H1 (cell line): ENCODE measurements at regions not wholly inside any gene's neighbourhood (a gene's known extent, or its start where the extent isn't known, plus 50 kb on each side); places are given as distances from the start of the nearest gene placed in this dataset.

ENCODE experiments used
- CTCF ChIA-PET: fragments of 300-600 bp; sonication (Branson Sonifier 250); formaldehyde crosslinking; loops from one replicate; lab custom pipeline; 2021; ENCODE audit not compliant: partially characterized antibody; lab: Charles Lee
- POLR2A ChIA-PET: fragments of 300-600 bp; sonication (Branson Sonifier 250); formaldehyde crosslinking; loops from one replicate; lab custom pipeline; 2021; ENCODE audit warnings: inconsistent platforms; ENCODE audit not compliant: partially characterized antibody; lab: Charles Lee
- DNase-seq, 2 experiments: peaks; one replicate each; pipeline versions ENCODE4 v3.0.0 to v3.0.0-alpha.2; 2010 to 2022; ENCODE audit warnings: low spot score in 2 of 2, low read depth in 1 of 2, mixed read lengths in 1 of 2
- FAIRE-seq: peaks from 2 replicates; lab custom pipeline; 2011; peaks lifted over from hg19 to GRCh38; lab: Jason Lieb, UNC
- H2AFZ ChIP-seq: 2 replicates; pipeline ENCODE4 v1.8.1; 2012; ENCODE audit warnings: low read length, inconsistent platforms
- H2AK5ac ChIP-seq: 2 replicates; pipeline ENCODE4 v1.6.1; 2013; ENCODE audit warnings: low read depth, low read length
- H2BK120ac ChIP-seq: replicated peaks from 2 replicates; pipeline ENCODE3; 2013; ENCODE audit warnings: low read depth, low read length, inconsistent platforms
- H2BK12ac ChIP-seq: 2 replicates; pipeline ENCODE4 v1.6.1; 2013; ENCODE audit warnings: low read depth, low read length
- H2BK15ac ChIP-seq: 2 replicates; pipeline ENCODE4 v1.6.1; 2013; ENCODE audit warnings: low read length
- H2BK20ac ChIP-seq: 2 replicates; pipeline ENCODE4 v1.6.1; 2013; ENCODE audit warnings: low read length
- H2BK5ac ChIP-seq: 2 replicates; pipeline ENCODE4 v1.6.1; 2013; ENCODE audit warnings: low read depth, low read length
- H3K14ac ChIP-seq: 2 replicates; pipeline ENCODE4 v1.6.1; 2013; ENCODE audit warnings: inconsistent platforms; ENCODE audit not compliant: insufficient read length
- H3K18ac ChIP-seq: 2 replicates; pipeline ENCODE4 v1.6.1; 2013; ENCODE audit warnings: low read length; ENCODE audit errors: extremely low read depth
- H3K23ac ChIP-seq: 2 replicates; pipeline ENCODE4 v1.6.1; 2013; ENCODE audit warnings: inconsistent platforms; ENCODE audit not compliant: insufficient read length
- H3K23me2 ChIP-seq: 2 replicates; pipeline ENCODE4 v1.6.1; 2013; ENCODE audit warnings: low read depth, low read length
- H3K27ac ChIP-seq: 2 replicates; pipeline ENCODE4 v1.6.1; 2011; ENCODE audit warnings: low read depth, low read length, inconsistent platforms
- H3K27me3 ChIP-seq, 4 experiments: replicated peaks in 1 of 4; 1 replicate in 1 of 4; 2 replicates in 3 of 4; pipeline versions ENCODE4 v1.6.1 to v1.8.1; 2011 to 2013; ENCODE audit warnings: low read length in 3 of 4, mild to moderate bottlenecking in 3 of 4, inconsistent platforms in 2 of 4, mixed read lengths in 2 of 4, moderate library complexity in 1 of 4; ENCODE audit not compliant: control insufficient read depth in 3 of 4, insufficient read depth in 3 of 4; ENCODE audit errors: extremely low read depth in 1 of 4
- H3K36me3 ChIP-seq, 4 experiments: 2 replicates each; pipeline versions ENCODE4 v1.6.1 to v1.8.1; 2011 to 2013; ENCODE audit warnings: mild to moderate bottlenecking in 4 of 4, low read length in 3 of 4, moderate library complexity in 2 of 4, control low read depth in 1 of 4, inconsistent platforms in 1 of 4; ENCODE audit not compliant: insufficient read depth in 4 of 4, control insufficient read depth in 2 of 4
- H3K4ac ChIP-seq: replicated peaks from 2 replicates; pipeline ENCODE3; 2013; ENCODE audit warnings: low read length, low read depth, mixed read lengths, inconsistent platforms; ENCODE audit not compliant: insufficient read length
- H3K4me1 ChIP-seq, 4 experiments: replicated peaks in 1 of 4; 1 replicate in 1 of 4; 2 replicates in 3 of 4; pipeline versions ENCODE4 v1.6.1 to v1.8.1; 2011 to 2013; ENCODE audit warnings: low read length in 3 of 4, inconsistent platforms in 2 of 4, mixed read lengths in 1 of 4; ENCODE audit not compliant: insufficient read depth in 4 of 4, control insufficient read depth in 3 of 4
- H3K4me2 ChIP-seq, 2 experiments: 2 replicates each; pipeline versions ENCODE4 v1.6.1 to v1.8.1; 2011 to 2013; ENCODE audit warnings: low read depth in 2 of 2, low read length in 2 of 2, control low read depth in 1 of 2, inconsistent platforms in 1 of 2, mild to moderate bottlenecking in 1 of 2; ENCODE audit not compliant: insufficient read depth in 1 of 2
- H3K4me3 ChIP-seq, 4 experiments: fragments of 200-600, 300-600 bp in 1 of 4; sonication (generic), shearing (Covaris generic), sonication (Bioruptor Twin) in 1 of 4; 2 replicates each; pipeline versions ENCODE4 v1.5.1 to v1.8.1; 2011 to 2016; ENCODE audit warnings: low read length in 4 of 4, low read depth in 3 of 4, control low read depth in 2 of 4, inconsistent platforms in 2 of 4, mild to moderate bottlenecking in 2 of 4, mixed read lengths in 1 of 4, moderate library complexity in 1 of 4; ENCODE audit not compliant: insufficient read depth in 2 of 4; ENCODE audit errors: extremely low read depth in 1 of 4
- H3K56ac ChIP-seq: replicated peaks from 2 replicates; pipeline ENCODE3; 2013; ENCODE audit warnings: low read depth, mild to moderate bottlenecking, mixed read lengths, low read length, inconsistent platforms; ENCODE audit not compliant: insufficient read length
- H3K79me1 ChIP-seq: 2 replicates; pipeline ENCODE4 v1.6.1; 2013; ENCODE audit warnings: low read depth, low read length, control low read depth
- H3K79me2 ChIP-seq, 2 experiments: 2 replicates each; pipeline versions ENCODE4 v1.6.1 to v1.8.1; 2012 to 2013; ENCODE audit warnings: low read length in 2 of 2, mild to moderate bottlenecking in 2 of 2, inconsistent platforms in 1 of 2; ENCODE audit not compliant: insufficient read depth in 2 of 2, control insufficient read depth in 1 of 2
- H3K9ac ChIP-seq, 4 experiments: replicated peaks in 1 of 4; 1 replicate in 1 of 4; 2 replicates in 3 of 4; pipeline versions ENCODE4 v1.6.1 to v1.8.1; 2011 to 2013; ENCODE audit warnings: low read depth in 3 of 4, low read length in 3 of 4, control low read depth in 2 of 4, mild to moderate bottlenecking in 2 of 4, moderate library complexity in 2 of 4, inconsistent platforms in 1 of 4; ENCODE audit errors: extremely low read depth in 1 of 4
- H3K9me3 ChIP-seq, 2 experiments: 2 replicates each; pipeline versions ENCODE4 v1.6.1 to v1.8.1; 2012 to 2013; ENCODE audit warnings: mild to moderate bottlenecking in 2 of 2, moderate library complexity in 2 of 2, control low read depth in 1 of 2, inconsistent platforms in 1 of 2, low read depth in 1 of 2, low read length in 1 of 2, mixed read lengths in 1 of 2; ENCODE audit not compliant: insufficient read depth in 2 of 2
- H4K20me1 ChIP-seq, 2 experiments: replicated peaks in 1 of 2; 2 replicates each; pipeline versions ENCODE3 to v1.8.1; 2011 to 2013; ENCODE audit warnings: inconsistent platforms in 2 of 2, low read length in 2 of 2, mild to moderate bottlenecking in 1 of 2; ENCODE audit not compliant: insufficient read depth in 2 of 2, control insufficient read depth in 1 of 2
- H4K5ac ChIP-seq: 2 replicates; pipeline ENCODE4 v1.6.1; 2013; ENCODE audit warnings: low read length, low read depth, mixed read lengths, inconsistent platforms; ENCODE audit not compliant: insufficient read length
- H4K8ac ChIP-seq: 2 replicates; pipeline ENCODE4 v1.8.0; 2013; ENCODE audit warnings: mild to moderate bottlenecking, moderate library complexity, low read length, inconsistent platforms; ENCODE audit not compliant: insufficient read depth; ENCODE audit errors: extremely low read depth
- H4K91ac ChIP-seq: replicated peaks from 2 replicates; pipeline ENCODE3; 2013; ENCODE audit warnings: low read length, mixed read lengths, inconsistent platforms; ENCODE audit not compliant: insufficient read length
- BACH1 ChIP-seq: IDR thresholded peaks from 2 replicates; pipeline ENCODE4 v1.6.1; 2012; ENCODE audit warnings: low read length, improper control_type of control experiment
- BCL11A ChIP-seq, 2 experiments: IDR thresholded peaks; one replicate each; pipeline ENCODE4 v1.6.1; 2011; ENCODE audit warnings: low read depth in 2 of 2, low read length in 2 of 2, mild to moderate bottlenecking in 2 of 2
- CTBP2 ChIP-seq: IDR thresholded peaks from 2 replicates; pipeline ENCODE4 v1.7.0; 2011; ENCODE audit warnings: borderline replicate concordance, mild to moderate bottlenecking, moderate library complexity, mixed read lengths, low read length; ENCODE audit not compliant: insufficient read depth, insufficient read length
- KDM1A ChIP-seq: fragments of 200-600, 300-600 bp; sonication (generic); IDR thresholded peaks from 2 replicates; pipeline ENCODE4 v1.7.1; 2016; ENCODE audit warnings: mild to moderate bottlenecking, low read length, borderline replicate concordance
- POU5F1 ChIP-seq: IDR thresholded peaks from 2 replicates; pipeline ENCODE4 v1.6.1; 2011; ENCODE audit warnings: low read depth, mild to moderate bottlenecking, low read length, moderate library complexity
- WGBS, 2 experiments: shearing (Covaris generic) in 1 of 2; methylation state at CpG; one replicate each; pipeline versions ENCODE4 v1.1.6 to v1.1.7; 2013 to 2015; ENCODE audit warnings: low lambda C conversion rate in 2 of 2, mixed read lengths in 2 of 2, inconsistent platforms in 1 of 2, low coverage in 1 of 2, missing lambda C conversion rate in 1 of 2; ENCODE audit not compliant: insufficient replicate concordance in 2 of 2, insufficient coverage in 1 of 2, insufficient read length in 1 of 2; ENCODE audit errors: extremely low coverage in 1 of 2, missing lambda C conversion rate in 1 of 2; 5-methylcytosine and 5-hydroxymethylcytosine counted together
- TF ChIP-seq, protein P1 (sequence below): IDR thresholded peaks from 2 replicates; pipeline ENCODE4 v1.6.1; 2012; ENCODE audit warnings: inconsistent platforms
- TF ChIP-seq, protein P2 (sequence below): IDR thresholded peaks from 2 replicates; pipeline ENCODE4 v1.6.1; 2012; ENCODE audit warnings: inconsistent platforms
- TF ChIP-seq, protein P3 (sequence below): IDR thresholded peaks from 2 replicates; pipeline ENCODE4 v1.6.1; 2011; ENCODE audit warnings: low read depth, mild to moderate bottlenecking, low read length; ENCODE audit not compliant: insufficient read depth
- TF ChIP-seq, protein P4 (sequence below): IDR thresholded peaks from 2 replicates; pipeline ENCODE4 v1.6.1; 2011; ENCODE audit warnings: low read length, improper control_type of control experiment

DNA sequence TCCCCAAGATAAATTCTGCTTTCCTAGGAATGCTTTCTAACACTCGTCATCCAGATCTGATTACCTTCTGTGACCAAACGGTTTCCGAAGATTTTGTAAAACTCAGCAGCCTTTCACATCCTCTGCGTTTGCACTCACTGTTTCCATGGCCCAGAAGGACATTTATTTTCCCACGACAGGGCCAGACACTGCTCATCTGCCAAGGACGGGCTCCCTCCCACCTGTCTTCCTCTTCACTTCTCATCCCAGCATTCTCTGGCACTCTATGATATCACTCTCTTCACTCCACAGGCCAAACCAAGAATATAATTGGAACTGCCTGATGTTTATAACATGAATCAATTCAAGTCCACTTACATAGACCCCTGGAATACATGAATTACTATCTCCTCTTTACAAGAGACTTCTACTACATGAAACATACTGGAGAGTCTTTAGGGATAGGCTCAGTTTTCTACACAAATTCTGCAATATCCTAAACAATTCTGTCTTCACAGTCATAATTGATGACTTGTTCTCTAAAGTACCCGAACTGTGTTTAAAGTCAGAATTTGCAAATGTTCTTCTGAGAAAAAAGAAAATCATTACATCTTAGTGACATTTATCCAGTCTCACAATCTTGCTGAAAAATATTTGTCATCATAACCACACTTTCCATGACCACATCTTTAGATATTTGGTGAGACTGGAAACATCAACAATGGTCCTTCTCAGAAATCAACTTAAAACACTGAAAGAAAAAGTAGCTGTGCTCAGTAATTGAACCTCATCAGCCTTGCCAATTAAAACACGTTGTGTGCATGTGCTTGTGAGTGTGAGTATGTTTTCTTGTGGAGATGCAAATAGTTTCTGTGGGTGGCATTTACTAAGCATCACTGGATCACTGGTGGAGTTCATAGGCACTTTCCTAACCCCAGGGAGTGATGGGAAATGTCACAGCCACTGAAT, 79.5 kb upstream of the PRSS58 start:
- H3K79me1 ChIP-seq: no peaks in the 10 kb centered on the region
- no peak overlapping the region for H3K56ac ChIP-seq
- no peak overlapping the region for H3K9ac ChIP-seq
- no peak overlapping the region for H2BK5ac ChIP-seq
- H2AFZ ChIP-seq: no peak overlapping the region
- H3K23me2 ChIP-seq: no peaks in the 10 kb centered on the region
- no peaks in the 10 kb centered on the region for H3K9me3 ChIP-seq
- CTCF ChIA-PET: interaction anchor here (0.6 to 6.8 kb wide), 11 partner anchors 12 to 198 kb away, joined by 3 to 69 read pairs (median 24); no protein-coding TSS in a partner anchor
- H3K36me3 ChIP-seq: no peaks in the 10 kb centered on the region
- no peak overlapping the region for H3K4me3 ChIP-seq
- H2BK15ac ChIP-seq: no peak overlapping the region
- POLR2A ChIA-PET: no interaction called here
- no peak overlapping the region for H3K14ac ChIP-seq
- H4K5ac ChIP-seq: no peak overlapping the region
- H2BK20ac ChIP-seq: no peak overlapping the region
- H4K8ac ChIP-seq: no peak overlapping the region
- DNase-seq (no peak), FAIRE-seq (no peak)
- H3K4me2 ChIP-seq: no peak overlapping the region
- H2BK120ac ChIP-seq: no peak overlapping the region
- no peaks in the 10 kb centered on the region for H3K79me2 ChIP-seq
- H3K4ac ChIP-seq: no peak overlapping the region
- H3K18ac ChIP-seq: no peak overlapping the region
- no peaks in the 10 kb centered on the region for H3K27me3 ChIP-seq
- H3K27ac ChIP-seq: no peak overlapping the region
- H4K91ac ChIP-seq: no peak overlapping the region
- H2BK12ac ChIP-seq: no peak overlapping the region
- H2AK5ac ChIP-seq: no peak overlapping the region
- no peaks in the 10 kb centered on the region for H4K20me1 ChIP-seq
- no peak overlapping the region for H3K23ac ChIP-seq
- WGBS, 2 experiments: 90% methylated on average over 8 of the region's 8 CpGs; no CpG with 5 or more reads in 1 of the 2 experiments
- peaks cover 0 to 5% (median 4%) of the 10 kb centered on the region in 4 experiments; a peak in 5 of 7 replicates for H3K4me1 ChIP-seq
- TF ChIP-seq, protein P1, sequence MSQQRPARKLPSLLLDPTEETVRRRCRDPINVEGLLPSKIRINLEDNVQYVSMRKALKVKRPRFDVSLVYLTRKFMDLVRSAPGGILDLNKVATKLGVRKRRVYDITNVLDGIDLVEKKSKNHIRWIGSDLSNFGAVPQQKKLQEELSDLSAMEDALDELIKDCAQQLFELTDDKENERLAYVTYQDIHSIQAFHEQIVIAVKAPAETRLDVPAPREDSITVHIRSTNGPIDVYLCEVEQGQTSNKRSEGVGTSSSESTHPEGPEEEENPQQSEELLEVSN: no peak
- TF ChIP-seq BCL11A (IDR thresholded peaks at IDR 0.05; ENCODE audit: low read depth in 2 of 2, low read length in 2 of 2) (no peak), POU5F1 (no peak), KDM1A (no peak), BACH1 (no peak), CTBP2 (no peak)
- TF ChIP-seq, protein P2, sequence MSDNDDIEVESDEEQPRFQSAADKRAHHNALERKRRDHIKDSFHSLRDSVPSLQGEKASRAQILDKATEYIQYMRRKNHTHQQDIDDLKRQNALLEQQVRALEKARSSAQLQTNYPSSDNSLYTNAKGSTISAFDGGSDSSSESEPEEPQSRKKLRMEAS: no peak
- TF ChIP-seq, protein P3, sequence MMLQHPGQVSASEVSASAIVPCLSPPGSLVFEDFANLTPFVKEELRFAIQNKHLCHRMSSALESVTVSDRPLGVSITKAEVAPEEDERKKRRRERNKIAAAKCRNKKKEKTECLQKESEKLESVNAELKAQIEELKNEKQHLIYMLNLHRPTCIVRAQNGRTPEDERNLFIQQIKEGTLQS: no peak
- TF ChIP-seq, protein P4, sequence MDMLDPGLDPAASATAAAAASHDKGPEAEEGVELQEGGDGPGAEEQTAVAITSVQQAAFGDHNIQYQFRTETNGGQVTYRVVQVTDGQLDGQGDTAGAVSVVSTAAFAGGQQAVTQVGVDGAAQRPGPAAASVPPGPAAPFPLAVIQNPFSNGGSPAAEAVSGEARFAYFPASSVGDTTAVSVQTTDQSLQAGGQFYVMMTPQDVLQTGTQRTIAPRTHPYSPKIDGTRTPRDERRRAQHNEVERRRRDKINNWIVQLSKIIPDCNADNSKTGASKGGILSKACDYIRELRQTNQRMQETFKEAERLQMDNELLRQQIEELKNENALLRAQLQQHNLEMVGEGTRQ: no peak
